Thyroid gland (tissue), 4 donors: ENCODE measurements at regions not wholly inside any gene's neighbourhood (a gene's known extent, or its start where the extent isn't known, plus 50 kb on each side); places are given as distances from the start of the nearest gene placed in this dataset.

Experiments
- CTCF ChIP-seq, 6 experiments: fragments of 200-600 bp in 3 of 6; fragments of 450-650 bp in 3 of 6; sonication (generic) in 3 of 6; IDR thresholded peaks; one replicate each; pipeline ENCODE4 v1.5.1; 2016 to 2019; ENCODE audit warnings: antibody characterized with exemption in 6 of 6, mild to moderate bottlenecking in 2 of 6, inconsistent platforms in 1 of 6, moderate library complexity in 1 of 6
- POLR2A ChIP-seq, 2 donors: fragments of 450-650 bp; IDR thresholded peaks; one replicate each; pipeline ENCODE4 v1.6.1; 2017; ENCODE audit warnings: antibody characterized with exemption in 2 of 2, mild to moderate bottlenecking in 2 of 2, moderate library complexity in 1 of 2

- TF ChIP-seq CTCF (IDR thresholded peaks at IDR 0.05) (no peak), POLR2A (IDR thresholded peaks at IDR 0.05) (no peak)
Measured at GRCh38 chr5:12636209-12636608, 732.0 kb upstream of the CTNND2 start.
